ENCODE measurements at regions not wholly inside any gene's neighbourhood (a gene's known extent, or its start where the extent isn't known, plus 50 kb on each side); places are given as distances from the start of the nearest gene placed in this dataset.

DNA sequence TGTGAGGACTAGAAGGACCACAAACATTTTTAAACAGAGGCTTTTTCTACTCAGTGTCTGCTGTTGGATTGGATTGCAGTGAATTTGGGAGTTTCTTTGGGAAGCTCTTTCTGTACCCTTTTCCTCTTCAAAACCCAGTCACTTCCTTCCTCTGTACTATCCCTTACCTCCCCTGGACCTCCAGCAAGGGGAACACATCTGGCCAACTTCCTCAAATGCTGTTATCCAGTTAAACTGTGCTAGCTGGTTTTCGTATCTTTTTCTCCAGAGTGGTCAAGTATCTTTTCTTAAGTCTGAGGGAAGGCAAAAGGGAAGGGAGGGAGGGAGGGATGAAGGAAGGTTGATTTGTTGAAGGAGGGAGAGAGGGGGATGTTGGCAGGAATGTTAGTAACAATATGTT is 99.2 kb upstream of the TNR start:
- H3K9me3 Mint-ChIP-seq (ENCODE audit: unreplicated experiment): no peaks in the 10 kb centered on the region
- H3K27ac Mint-ChIP-seq (ENCODE audit: unreplicated experiment): no peak overlapping the region
- TF ChIP-seq, protein P1, sequence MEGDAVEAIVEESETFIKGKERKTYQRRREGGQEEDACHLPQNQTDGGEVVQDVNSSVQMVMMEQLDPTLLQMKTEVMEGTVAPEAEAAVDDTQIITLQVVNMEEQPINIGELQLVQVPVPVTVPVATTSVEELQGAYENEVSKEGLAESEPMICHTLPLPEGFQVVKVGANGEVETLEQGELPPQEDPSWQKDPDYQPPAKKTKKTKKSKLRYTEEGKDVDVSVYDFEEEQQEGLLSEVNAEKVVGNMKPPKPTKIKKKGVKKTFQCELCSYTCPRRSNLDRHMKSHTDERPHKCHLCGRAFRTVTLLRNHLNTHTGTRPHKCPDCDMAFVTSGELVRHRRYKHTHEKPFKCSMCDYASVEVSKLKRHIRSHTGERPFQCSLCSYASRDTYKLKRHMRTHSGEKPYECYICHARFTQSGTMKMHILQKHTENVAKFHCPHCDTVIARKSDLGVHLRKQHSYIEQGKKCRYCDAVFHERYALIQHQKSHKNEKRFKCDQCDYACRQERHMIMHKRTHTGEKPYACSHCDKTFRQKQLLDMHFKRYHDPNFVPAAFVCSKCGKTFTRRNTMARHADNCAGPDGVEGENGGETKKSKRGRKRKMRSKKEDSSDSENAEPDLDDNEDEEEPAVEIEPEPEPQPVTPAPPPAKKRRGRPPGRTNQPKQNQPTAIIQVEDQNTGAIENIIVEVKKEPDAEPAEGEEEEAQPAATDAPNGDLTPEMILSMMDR (IDR thresholded peaks at IDR 0.05; ENCODE audit: partially characterized antibody, unreplicated experiment): no peak
- H3K4me1 Mint-ChIP-seq (ENCODE audit: low read depth, unreplicated experiment): peaks cover 14% of the 10 kb centered on the region
- no peaks in the 10 kb centered on the region for H3K36me3 Mint-ChIP-seq (ENCODE audit: unreplicated experiment)
- DNase-seq: no peak
- H3K4me3 Mint-ChIP-seq (ENCODE audit: unreplicated experiment): no peak overlapping the region
- H3K27me3 Mint-ChIP-seq (ENCODE audit: unreplicated experiment): peaks cover 2% of the 10 kb centered on the region

DNA sequence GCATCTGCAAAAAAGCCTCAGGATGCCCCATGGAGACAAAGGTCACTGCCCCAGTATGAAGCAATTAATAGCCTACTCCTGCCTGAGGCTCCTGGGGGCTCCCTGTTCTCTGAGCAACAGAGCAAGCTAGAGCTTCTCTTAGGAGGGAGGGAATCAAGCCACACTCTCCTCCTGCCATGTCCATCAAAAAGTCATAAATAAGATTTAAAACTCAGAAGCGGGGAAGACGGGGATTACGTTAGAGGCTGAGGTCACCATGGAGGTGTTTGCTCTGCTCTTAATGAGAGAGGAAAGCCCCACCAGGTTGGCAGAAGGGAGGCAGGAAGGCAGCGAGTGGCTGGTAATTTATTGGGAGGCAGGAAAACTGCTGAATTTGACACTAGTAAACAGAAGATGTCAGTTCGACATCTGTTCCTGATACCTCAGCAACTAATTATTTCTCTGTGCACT is 98.4 kb upstream of the TNR start:
- peak overlapping the region; percentile 67 for H3K4me3 Mint-ChIP-seq (ENCODE audit: unreplicated experiment)
- no peak for DNase-seq

DNA sequence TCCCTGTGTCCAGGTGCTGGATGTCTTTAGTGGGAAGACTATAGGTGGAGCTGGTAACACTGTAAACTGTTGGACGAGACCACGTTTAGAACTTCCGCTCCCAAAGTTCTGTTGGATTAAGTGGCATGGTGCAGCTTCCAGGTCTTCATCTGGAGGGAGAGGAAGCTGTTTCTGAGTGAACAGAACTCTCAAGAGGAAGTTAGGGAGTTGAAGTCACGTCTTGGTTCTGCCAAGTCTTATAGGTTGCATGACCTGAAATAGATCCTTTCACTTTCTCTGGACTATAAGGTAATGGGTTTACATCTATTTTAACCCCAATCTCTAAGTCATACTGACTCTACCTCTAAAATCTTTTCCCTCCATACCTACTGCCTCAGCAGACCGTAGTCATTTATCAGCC is 97.4 kb upstream of the TNR start:
- H3K27me3 Mint-ChIP-seq (ENCODE audit: unreplicated experiment): peaks cover 2% of the 10 kb centered on the region
- TF ChIP-seq, protein P1 (IDR thresholded peaks at IDR 0.05; ENCODE audit: partially characterized antibody, unreplicated experiment): no peak
- H3K36me3 Mint-ChIP-seq (ENCODE audit: unreplicated experiment): no peaks in the 10 kb centered on the region
- H3K4me1 Mint-ChIP-seq (ENCODE audit: low read depth, unreplicated experiment): peaks cover 14% of the 10 kb centered on the region
- H3K9me3 Mint-ChIP-seq (ENCODE audit: unreplicated experiment): no peaks in the 10 kb centered on the region
- no peak for DNase-seq
- no peak overlapping the region for H3K4me3 Mint-ChIP-seq (ENCODE audit: unreplicated experiment)
- no peak overlapping the region for H3K27ac Mint-ChIP-seq (ENCODE audit: unreplicated experiment)

More for the DNA sequence above, 98.4 kb upstream of the TNR start:
- Mint-ChIP-seq H3K36me3 (ENCODE audit: unreplicated experiment) (no peaks in the 10 kb centered on the region), H3K27me3 (ENCODE audit: unreplicated experiment) (peaks cover 2% of the 10 kb centered on the region), H3K9me3 (ENCODE audit: unreplicated experiment) (no peaks in the 10 kb centered on the region), H3K27ac (ENCODE audit: unreplicated experiment) (peak overlapping the region; percentile 35), H3K4me1 (ENCODE audit: low read depth, unreplicated experiment) (peaks cover 14% of the 10 kb centered on the region)
- TF ChIP-seq, protein P1 (IDR thresholded peaks at IDR 0.05; ENCODE audit: partially characterized antibody, unreplicated experiment): no peak

DNA sequence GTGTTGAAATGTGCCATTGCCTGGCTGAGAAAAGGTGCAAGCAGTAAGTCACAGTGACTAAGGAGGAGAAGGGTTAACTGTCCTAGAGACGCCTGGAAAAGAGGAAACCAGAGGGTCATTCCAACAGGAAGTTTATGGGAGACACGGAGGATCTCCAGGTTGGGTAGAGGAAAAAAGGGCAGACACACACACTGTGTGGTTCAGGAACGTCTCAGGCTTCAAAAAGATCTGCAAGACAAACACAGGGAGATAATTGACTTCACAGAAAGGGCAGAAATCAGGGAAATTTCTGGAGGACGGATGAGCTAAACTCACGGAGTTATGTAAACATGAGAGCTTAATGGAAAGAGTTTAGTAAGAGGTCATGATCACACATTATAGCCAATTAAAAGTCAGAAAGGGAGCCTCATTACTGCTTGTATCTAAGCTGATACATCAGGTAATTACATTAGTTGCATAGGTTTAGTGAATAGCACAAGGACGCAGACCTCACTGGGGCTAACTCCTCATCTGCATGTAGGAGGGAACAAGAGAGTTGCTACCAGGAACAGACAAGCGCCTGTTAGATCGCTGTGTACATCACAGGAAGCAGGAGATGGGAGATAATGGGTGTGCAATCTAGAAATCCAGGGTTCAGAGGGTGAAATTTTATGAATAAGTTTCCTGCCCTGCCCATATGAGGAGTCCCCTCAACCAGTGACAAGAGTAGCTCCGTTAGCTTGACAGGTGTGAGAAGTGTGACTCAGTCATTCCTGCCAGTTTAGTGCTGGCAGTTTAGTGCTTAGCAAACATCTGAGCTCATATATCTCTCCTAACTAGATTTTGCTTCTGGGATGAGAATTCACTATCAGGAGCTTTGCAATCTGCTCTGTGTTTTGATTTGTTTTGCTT is 96.6 kb upstream of the TNR start:
- Mint-ChIP-seq H3K27ac (ENCODE audit: unreplicated experiment) (no peak overlapping the region), H3K36me3 (ENCODE audit: unreplicated experiment) (no peaks in the 10 kb centered on the region), H3K27me3 (ENCODE audit: unreplicated experiment) (peaks cover 2% of the 10 kb centered on the region), H3K9me3 (ENCODE audit: unreplicated experiment) (no peaks in the 10 kb centered on the region), H3K4me1 (ENCODE audit: low read depth, unreplicated experiment) (peaks cover 14% of the 10 kb centered on the region), H3K4me3 (ENCODE audit: unreplicated experiment) (no peak overlapping the region)
- TF ChIP-seq, protein P1 (IDR thresholded peaks at IDR 0.05; ENCODE audit: partially characterized antibody, unreplicated experiment): no peak
- DNase-seq: no peak

DNA sequence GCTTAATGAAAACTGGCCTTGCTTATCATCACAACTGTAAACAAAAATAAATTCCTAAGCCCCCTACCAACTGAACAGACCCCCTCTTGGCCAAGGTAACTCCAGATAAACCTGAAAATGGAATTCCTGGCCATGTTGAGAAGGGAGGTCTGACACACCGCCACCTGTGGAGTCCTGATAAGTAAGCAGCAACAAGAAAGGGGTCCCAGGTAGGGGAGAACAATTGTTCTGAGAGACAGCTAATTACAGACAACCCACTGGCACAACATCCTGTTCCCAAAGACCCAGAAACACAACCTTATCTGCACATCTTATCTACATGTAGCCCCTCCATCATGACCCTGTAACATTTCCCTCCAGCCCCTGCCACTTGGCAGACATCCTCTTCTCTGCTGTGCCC is 91.2 kb upstream of the TNR start:
- TF ChIP-seq, protein P1 (IDR thresholded peaks at IDR 0.05; ENCODE audit: partially characterized antibody, unreplicated experiment): no peak
- H3K36me3 Mint-ChIP-seq (ENCODE audit: unreplicated experiment): peaks cover 5% of the 10 kb centered on the region
- no peaks in the 10 kb centered on the region for H3K9me3 Mint-ChIP-seq (ENCODE audit: unreplicated experiment)
- no peak for DNase-seq
- no peak overlapping the region for H3K27ac Mint-ChIP-seq (ENCODE audit: unreplicated experiment)
- H3K4me1 Mint-ChIP-seq (ENCODE audit: low read depth, unreplicated experiment): no peaks in the 10 kb centered on the region
- no peaks in the 10 kb centered on the region for H3K27me3 Mint-ChIP-seq (ENCODE audit: unreplicated experiment)
- H3K4me3 Mint-ChIP-seq (ENCODE audit: unreplicated experiment): no peak overlapping the region
